ENCODE measurements at regions not wholly inside any gene's neighbourhood (a gene's known extent, or its start where the extent isn't known, plus 50 kb on each side); places are given as distances from the start of the nearest gene placed in this dataset.

DNA sequence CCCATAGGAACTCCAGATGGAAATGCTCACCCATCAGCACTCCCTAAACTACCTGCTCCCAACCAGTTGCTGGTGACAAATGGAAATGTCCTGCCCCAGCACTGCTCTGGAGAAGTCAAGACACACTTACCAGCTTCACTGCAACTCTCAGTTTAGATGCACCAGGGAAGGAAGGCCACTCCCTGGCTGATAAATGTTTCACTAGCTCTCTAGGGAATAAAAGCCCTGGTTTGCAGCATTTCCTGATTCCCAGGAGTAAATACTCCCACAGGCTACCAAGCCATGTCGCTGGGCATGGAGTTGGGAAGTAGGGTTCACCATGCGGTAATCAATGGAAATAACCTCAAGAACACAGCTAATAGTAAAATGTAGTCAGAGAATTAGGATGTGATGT, 112.0 kb upstream of the NEO1 start:
- Histone ChIP-seq H3K9me3 (no peaks in the 10 kb centered on the region), H3K4me3 (no peak overlapping the region), H3K27ac (no peak overlapping the region), H3K27me3 (no peaks in the 10 kb centered on the region), H3K36me3 (no peaks in the 10 kb centered on the region), H3K4me1 (no peaks in the 10 kb centered on the region)
- no peak for DNase-seq
- intact Hi-C loops (cut with DNase I; ENCODE audit: low total_unique reads): no loop called here
- TF ChIP-seq, protein P1, sequence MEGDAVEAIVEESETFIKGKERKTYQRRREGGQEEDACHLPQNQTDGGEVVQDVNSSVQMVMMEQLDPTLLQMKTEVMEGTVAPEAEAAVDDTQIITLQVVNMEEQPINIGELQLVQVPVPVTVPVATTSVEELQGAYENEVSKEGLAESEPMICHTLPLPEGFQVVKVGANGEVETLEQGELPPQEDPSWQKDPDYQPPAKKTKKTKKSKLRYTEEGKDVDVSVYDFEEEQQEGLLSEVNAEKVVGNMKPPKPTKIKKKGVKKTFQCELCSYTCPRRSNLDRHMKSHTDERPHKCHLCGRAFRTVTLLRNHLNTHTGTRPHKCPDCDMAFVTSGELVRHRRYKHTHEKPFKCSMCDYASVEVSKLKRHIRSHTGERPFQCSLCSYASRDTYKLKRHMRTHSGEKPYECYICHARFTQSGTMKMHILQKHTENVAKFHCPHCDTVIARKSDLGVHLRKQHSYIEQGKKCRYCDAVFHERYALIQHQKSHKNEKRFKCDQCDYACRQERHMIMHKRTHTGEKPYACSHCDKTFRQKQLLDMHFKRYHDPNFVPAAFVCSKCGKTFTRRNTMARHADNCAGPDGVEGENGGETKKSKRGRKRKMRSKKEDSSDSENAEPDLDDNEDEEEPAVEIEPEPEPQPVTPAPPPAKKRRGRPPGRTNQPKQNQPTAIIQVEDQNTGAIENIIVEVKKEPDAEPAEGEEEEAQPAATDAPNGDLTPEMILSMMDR (IDR thresholded peaks at IDR 0.05): no peak

DNA sequence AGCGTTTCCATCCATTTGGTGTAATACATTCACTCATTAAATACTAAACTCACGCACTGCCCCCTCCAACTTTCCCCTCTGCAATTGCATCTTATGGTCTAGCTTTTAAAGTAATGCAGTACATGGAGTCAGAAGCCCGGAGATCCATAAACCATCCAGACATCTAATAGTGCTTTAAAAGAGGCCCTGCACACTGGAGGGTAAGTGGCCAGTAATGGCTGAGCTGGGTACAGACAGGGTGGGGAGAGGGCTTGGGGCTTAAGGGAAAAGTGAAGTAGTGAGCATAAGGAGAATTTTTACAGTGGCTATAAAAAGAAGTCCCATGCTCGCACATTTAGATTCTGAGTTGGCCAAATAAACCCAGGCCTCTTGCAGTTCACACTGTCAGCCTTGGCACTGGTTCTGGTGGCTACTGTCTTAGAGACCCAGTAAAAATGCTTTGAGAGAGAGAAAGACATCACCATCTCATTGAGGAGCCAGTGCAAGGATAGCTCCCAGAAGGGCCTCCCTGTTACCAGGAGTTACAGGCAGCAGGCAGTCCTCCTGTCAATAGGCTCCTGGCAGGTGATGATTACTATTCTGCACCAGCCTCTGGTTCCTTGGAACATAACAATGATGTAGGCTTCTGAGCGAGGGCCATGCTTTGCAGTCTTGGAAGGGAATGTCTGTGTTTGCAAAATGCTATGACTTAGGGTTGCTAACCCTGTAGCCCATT, 112.6 kb upstream of the NEO1 start:
- no peak for DNase-seq
- no peaks in the 10 kb centered on the region for H3K4me1 ChIP-seq
- no peak overlapping the region for H3K27ac ChIP-seq
- intact Hi-C loops (cut with DNase I; ENCODE audit: low total_unique reads): no loop called here
- no peaks in the 10 kb centered on the region for H3K36me3 ChIP-seq
- H3K9me3 ChIP-seq: no peaks in the 10 kb centered on the region
- H3K27me3 ChIP-seq: no peaks in the 10 kb centered on the region
- TF ChIP-seq, protein P1 (IDR thresholded peaks at IDR 0.05): no peak
- no peak overlapping the region for H3K4me3 ChIP-seq

DNA sequence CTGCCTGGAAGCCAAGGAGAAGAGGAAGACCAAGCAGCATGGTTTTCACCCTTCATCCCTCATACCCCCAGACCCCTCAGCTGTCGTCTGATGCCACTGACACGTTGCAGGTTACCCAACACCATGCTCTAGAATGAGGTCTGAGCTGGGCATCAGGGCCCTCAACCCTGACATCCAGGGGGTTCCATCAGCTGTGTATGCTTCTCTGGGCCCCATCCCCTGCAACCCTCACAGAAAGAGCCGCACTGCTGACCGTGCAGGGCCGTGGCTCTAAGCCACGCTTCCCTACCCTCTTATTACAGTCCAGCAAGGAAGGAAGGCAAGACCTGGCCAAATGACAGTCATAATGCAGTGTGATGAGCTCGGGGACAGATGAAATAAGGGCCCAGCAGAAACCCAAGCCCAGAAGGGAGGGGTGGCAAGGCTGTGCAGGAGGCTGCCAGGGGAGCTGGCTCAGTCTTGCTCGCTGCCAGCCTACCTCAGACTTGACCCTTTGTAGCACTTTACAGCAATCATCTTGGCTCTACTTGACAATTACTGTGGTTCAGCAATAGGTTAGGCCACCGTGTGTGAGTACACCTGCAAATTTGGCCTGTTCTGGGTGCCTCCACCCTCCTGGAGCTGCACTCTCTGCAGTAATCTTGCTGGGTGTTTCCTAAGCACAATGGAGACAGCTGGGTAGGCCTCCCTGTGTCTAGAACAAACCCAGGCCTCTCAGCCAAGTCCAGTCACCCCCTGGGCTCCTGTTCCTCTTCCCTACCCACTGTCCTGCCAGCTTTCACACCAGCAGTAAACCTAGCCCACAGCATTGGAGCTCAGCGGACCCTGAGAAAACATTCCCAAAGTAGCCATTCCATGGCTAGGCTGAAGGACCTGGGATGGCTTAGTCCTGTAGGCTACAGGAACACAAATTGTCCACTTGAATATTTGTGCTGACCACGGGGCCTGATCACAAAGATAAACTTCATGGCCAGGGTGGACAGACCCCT, 115.3 kb upstream of the NEO1 start:
- H3K4me3 ChIP-seq: no peak overlapping the region
- intact Hi-C loops (cut with DNase I; ENCODE audit: low total_unique reads): no loop called here
- H3K27me3 ChIP-seq: no peaks in the 10 kb centered on the region
- H3K9me3 ChIP-seq: no peaks in the 10 kb centered on the region
- no peak overlapping the region for H3K27ac ChIP-seq
- peaks cover 0 to 11% (median 4%) of the 10 kb centered on the region in 4 donors for H3K4me1 ChIP-seq
- H3K36me3 ChIP-seq: no peaks in the 10 kb centered on the region
- TF ChIP-seq, protein P1 (IDR thresholded peaks at IDR 0.05): no peak
- no peak for DNase-seq

DNA sequence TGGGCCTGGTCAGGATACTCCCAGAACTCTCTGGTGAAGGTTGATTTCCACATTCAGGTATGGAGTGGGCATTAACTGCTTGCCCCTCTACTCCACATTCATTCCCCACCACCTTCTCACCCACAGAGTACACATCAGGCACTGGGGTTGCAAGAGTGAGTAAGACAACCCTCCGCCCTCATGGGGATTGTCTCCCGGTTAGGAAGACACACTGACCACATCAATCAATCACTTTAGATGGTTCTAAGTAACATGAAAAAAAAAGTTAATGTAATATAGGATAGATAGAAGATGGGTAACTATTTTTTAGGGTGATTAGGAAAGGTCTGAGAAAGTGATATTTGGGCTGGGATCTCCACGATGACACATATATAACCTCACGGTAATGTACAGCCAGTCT, 116.0 kb upstream of the NEO1 start:
- Histone ChIP-seq H3K4me3 (no peak overlapping the region), H3K9me3 (no peaks in the 10 kb centered on the region), H3K36me3 (no peaks in the 10 kb centered on the region), H3K4me1 (peaks cover 0 to 11% (median 4%) of the 10 kb centered on the region in 4 donors), H3K27ac (no peak overlapping the region), H3K27me3 (no peaks in the 10 kb centered on the region)
- TF ChIP-seq, protein P1 (IDR thresholded peaks at IDR 0.05): no peak
- no peak for DNase-seq
- intact Hi-C loops (cut with DNase I; ENCODE audit: low total_unique reads): no loop called here

DNA sequence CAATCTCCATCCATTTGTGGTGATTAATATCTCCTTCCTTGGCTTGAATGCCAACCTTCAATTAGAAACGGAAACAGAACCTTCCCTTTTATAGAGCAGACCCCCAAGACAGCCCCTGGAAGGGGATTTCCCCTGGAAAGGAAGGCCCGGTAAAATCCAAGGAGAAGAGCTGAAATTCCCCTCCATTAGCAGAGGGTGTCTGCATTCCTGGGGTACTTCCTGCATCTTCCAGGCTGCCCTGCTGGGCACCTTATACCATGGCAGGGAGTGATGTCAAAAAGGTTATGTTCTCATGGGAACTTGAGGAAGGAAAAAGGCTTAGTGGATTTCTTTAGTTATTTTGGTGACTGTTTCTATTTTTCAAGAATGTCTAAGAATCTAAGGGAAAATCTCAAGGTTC, 116.7 kb upstream of the NEO1 start:
- Histone ChIP-seq H3K27ac (no peak overlapping the region), H3K36me3 (no peaks in the 10 kb centered on the region), H3K4me3 (no peak overlapping the region), H3K4me1 (peaks cover 0 to 11% (median 4%) of the 10 kb centered on the region in 4 donors), H3K9me3 (no peaks in the 10 kb centered on the region), H3K27me3 (no peaks in the 10 kb centered on the region)
- TF ChIP-seq, protein P1 (IDR thresholded peaks at IDR 0.05): no peak
- no peak for DNase-seq
- intact Hi-C loops (cut with DNase I; ENCODE audit: low total_unique reads): no loop called here
